Ectodermal cell (in vitro differentiated cells): ENCODE measurements at regions not wholly inside any gene's neighbourhood (a gene's known extent, or its start where the extent isn't known, plus 50 kb on each side); places are given as distances from the start of the nearest gene placed in this dataset.
"Not testable (repeated sequence)": the region's sequence is repeated elsewhere in the genome, so short reads cannot be mapped to it uniquely, and the experiment has no call there.

Source experiments
- H3K27ac ChIP-seq: 2 replicates; pipeline ENCODE4 v1.7.0; 2013; ENCODE audit warnings: mild to moderate bottlenecking, low read depth, low read length; ENCODE audit not compliant: insufficient read depth, poor library complexity, severe bottlenecking
- H3K27me3 ChIP-seq: 2 replicates; pipeline ENCODE4 v1.7.0; 2013; ENCODE audit warnings: mild to moderate bottlenecking, low read length; ENCODE audit not compliant: insufficient read depth, control insufficient read depth, poor library complexity, severe bottlenecking
- H3K36me3 ChIP-seq: one replicate; pipeline ENCODE4 v1.7.0; 2013; ENCODE audit warnings: low read length; ENCODE audit not compliant: control insufficient read depth, insufficient read depth
- H3K4me1 ChIP-seq: one replicate; pipeline ENCODE4 v1.7.0; 2013; ENCODE audit warnings: low read length; ENCODE audit not compliant: control insufficient read depth, insufficient read depth
- H3K4me3 ChIP-seq: 2 replicates; pipeline ENCODE4 v1.7.0; 2013; ENCODE audit warnings: low read depth, low read length, control low read depth; ENCODE audit not compliant: insufficient read depth
- H3K9me3 ChIP-seq: 2 replicates; pipeline ENCODE4 v1.7.0; 2013; ENCODE audit warnings: mild to moderate bottlenecking, low read length, moderate library complexity; ENCODE audit not compliant: control insufficient read depth
- WGBS, 2 experiments: methylation state at CpG; one replicate each; pipeline ENCODE4 v1.1.7; 2013; ENCODE audit warnings: missing lambda C conversion rate in 2 of 2; 5-methylcytosine and 5-hydroxymethylcytosine counted together

GRCh38 chr2:236910781-236911495, 174.8 kb upstream of the COPS8 start:
- no peaks in the 10 kb centered on the region for H3K36me3 ChIP-seq
- H3K27ac ChIP-seq, result no peak overlapping the region
- no peaks in the 10 kb centered on the region for H3K9me3 ChIP-seq
- 93 to 97% methylated on average over 14 of the region's 14 CpGs for WGBS, 2 experiments
- H3K4me1 ChIP-seq, result no peaks in the 10 kb centered on the region
- no peaks in the 10 kb centered on the region for H3K27me3 ChIP-seq
- H3K4me3 ChIP-seq, result no peak overlapping the region

GRCh38 chr2:236912326-236913120, 173.2 kb upstream of the COPS8 start:
- Histone ChIP-seq H3K27me3 (no peaks in the 10 kb centered on the region), H3K4me3 (no peak overlapping the region), H3K27ac (no peak overlapping the region), H3K9me3 (no peaks in the 10 kb centered on the region), H3K4me1 (no peaks in the 10 kb centered on the region), H3K36me3 (no peaks in the 10 kb centered on the region)
- WGBS, 2 experiments, result 88% methylated on average over 16 to 18 of the region's 18 CpGs

DNA sequence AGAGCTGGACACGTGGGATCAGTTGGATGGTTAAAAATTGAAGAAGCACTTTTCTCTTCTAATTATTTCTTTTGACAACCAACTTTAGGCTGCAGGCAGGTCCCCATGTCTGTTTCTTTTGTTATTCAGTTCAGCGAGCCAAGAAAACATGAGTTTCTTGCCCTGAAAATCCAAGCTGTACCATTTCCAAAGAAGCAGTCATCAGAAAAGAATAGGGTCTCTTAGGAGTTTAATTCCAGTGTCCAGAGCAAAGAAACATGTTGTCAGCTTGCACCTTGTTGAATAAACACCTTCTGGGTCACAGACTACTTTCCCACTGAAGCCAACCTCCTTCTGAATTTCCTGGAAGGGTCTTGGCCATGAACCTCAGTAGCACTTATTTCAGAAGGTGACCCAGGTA, 170.5 kb upstream of the COPS8 start:
- Histone ChIP-seq H3K27ac (no peak overlapping the region), H3K36me3 (no peaks in the 10 kb centered on the region), H3K9me3 (no peaks in the 10 kb centered on the region), H3K27me3 (no peaks in the 10 kb centered on the region), H3K4me1 (no peaks in the 10 kb centered on the region), H3K4me3 (no peak overlapping the region)
- 84 to 94% methylated on average over 2 of the region's 2 CpGs for WGBS, 2 experiments

DNA sequence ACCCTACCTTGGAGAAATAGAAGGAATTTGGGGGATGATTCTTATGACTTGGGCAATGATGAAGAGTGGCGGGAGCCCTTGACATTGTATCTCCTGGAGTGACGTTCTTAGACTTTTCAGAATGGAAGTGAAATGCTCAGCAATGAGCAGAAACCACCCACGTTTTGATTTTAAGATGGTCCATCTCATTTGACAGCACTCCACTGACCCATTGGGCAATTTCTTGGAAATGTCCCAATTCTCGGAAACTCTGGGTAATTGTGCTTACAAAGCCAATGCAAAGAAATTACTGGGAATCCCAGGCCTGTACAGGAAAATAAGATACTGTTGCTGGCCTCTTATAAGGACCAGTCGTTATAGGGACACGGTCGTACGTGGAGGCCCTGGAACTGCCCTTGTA, 170.0 kb upstream of the COPS8 start:
- Histone ChIP-seq H3K9me3 (no peaks in the 10 kb centered on the region), H3K4me1 (no peaks in the 10 kb centered on the region), H3K4me3 (no peak overlapping the region), H3K36me3 (no peaks in the 10 kb centered on the region), H3K27me3 (no peaks in the 10 kb centered on the region), H3K27ac (no peak overlapping the region)
- WGBS, 2 experiments, result 94 to 96% methylated on average over 8 of the region's 8 CpGs

GRCh38 chr2:236916181-236916580, 169.5 kb upstream of the COPS8 start:
- 84 to 89% methylated on average over 3 of the region's 3 CpGs for WGBS, 2 experiments
- Histone ChIP-seq H3K4me1 (no peaks in the 10 kb centered on the region), H3K27ac (no peak overlapping the region)

GRCh38 chr2:236916651-236917050, 169.0 kb upstream of the COPS8 start:
- Histone ChIP-seq H3K9me3 (no peaks in the 10 kb centered on the region), H3K4me3 (no peak overlapping the region), H3K27me3 (no peaks in the 10 kb centered on the region), H3K4me1 (no peaks in the 10 kb centered on the region), H3K36me3 (no peaks in the 10 kb centered on the region), H3K27ac (no peak overlapping the region)
- WGBS, 2 experiments, result 98 to 99% methylated on average over 3 to 4 of the region's 4 CpGs

More at GRCh38 chr2:236916181-236916580, 169.5 kb upstream of the COPS8 start:
- Histone ChIP-seq H3K4me3 (no peak overlapping the region), H3K9me3 (no peaks in the 10 kb centered on the region), H3K27me3 (no peaks in the 10 kb centered on the region), H3K36me3 (no peaks in the 10 kb centered on the region)

GRCh38 chr2:236917164-236917563, 168.5 kb upstream of the COPS8 start:
- H3K36me3 ChIP-seq, result no peaks in the 10 kb centered on the region
- 95% methylated on average over 3 of the region's 3 CpGs for WGBS, 2 experiments
- no peaks in the 10 kb centered on the region for H3K4me1 ChIP-seq
- H3K4me3 ChIP-seq, result no peak overlapping the region
- no peaks in the 10 kb centered on the region for H3K27me3 ChIP-seq
- H3K27ac ChIP-seq, result no peak overlapping the region
- H3K9me3 ChIP-seq, result no peaks in the 10 kb centered on the region

- no peaks in the 10 kb centered on the region for H3K4me1 ChIP-seq
- H3K4me3 ChIP-seq, result no peak overlapping the region
- H3K27ac ChIP-seq, result no peak overlapping the region
- no peaks in the 10 kb centered on the region for H3K27me3 ChIP-seq
- no peaks in the 10 kb centered on the region for H3K9me3 ChIP-seq
- H3K36me3 ChIP-seq, result no peaks in the 10 kb centered on the region
- WGBS, 2 experiments, result 93 to 94% methylated on average over 9 of the region's 9 CpGs
Observed at GRCh38 chr2:236918545-236918944, 167.1 kb upstream of the COPS8 start.

- Histone ChIP-seq H3K27ac (no peak overlapping the region), H3K4me3 (no peak overlapping the region), H3K36me3 (no peaks in the 10 kb centered on the region), H3K4me1 (no peaks in the 10 kb centered on the region), H3K9me3 (no peaks in the 10 kb centered on the region), H3K27me3 (no peaks in the 10 kb centered on the region)
- WGBS, 2 experiments, result 90 to 93% methylated on average over 9 of the region's 9 CpGs
Observed at GRCh38 chr2:236919209-236919608, 166.5 kb upstream of the COPS8 start.

- H3K36me3 ChIP-seq, H3K4me1 ChIP-seq, H3K27me3 ChIP-seq, H3K27ac ChIP-seq, H3K4me3 ChIP-seq, H3K9me3 ChIP-seq: not testable (repeated sequence)
- WGBS, 2 experiments, result 94 to 95% methylated on average over 11 of the region's 11 CpGs
Observed at GRCh38 chr2:236919801-236920379, 165.8 kb upstream of the COPS8 start.
